UCSD-AML1 (cell line): ENCODE measurements at regions not wholly inside any gene's neighbourhood (a gene's known extent, or its start where the extent isn't known, plus 50 kb on each side); places are given as distances from the start of the nearest gene placed in this dataset.

Experiments used
- DNase-seq: peaks from one replicate; lab custom pipeline; 2025; ENCODE audit not compliant: unreplicated experiment; lab: John Stamatoyannopoulos, UW

- no peak for DNase-seq
Measured at GRCh38 chr3:103706671-103707070, 1271.9 kb downstream of the ZPLD1 start.

GRCh38 chr3:103711670-103712069 is 1276.9 kb downstream of the ZPLD1 start:
- DNase-seq = no peak

GRCh38 chr3:103712320-103713008 is 1277.6 kb downstream of the ZPLD1 start:
- DNase-seq = no peak

- no peak for DNase-seq
Measured at GRCh38 chr3:103729547-103729946, 1294.7 kb downstream of the ZPLD1 start.

- DNase-seq = no peak
Measured at GRCh38 chr3:103730744-103731143, 1295.9 kb downstream of the ZPLD1 start.

GRCh38 chr3:103752986-103753385 is 1318.2 kb downstream of the ZPLD1 start:
- DNase-seq = no peak

GRCh38 chr3:103767635-103768034 is 1332.8 kb downstream of the ZPLD1 start:
- DNase-seq = no peak

- DNase-seq = no peak
Measured at GRCh38 chr3:103785017-103785416, 1350.2 kb downstream of the ZPLD1 start.

GRCh38 chr3:103785537-103785936 is 1350.7 kb downstream of the ZPLD1 start:
- DNase-seq = no peak

- no peak for DNase-seq
Measured at GRCh38 chr3:103786296-103786695, 1351.5 kb downstream of the ZPLD1 start.

- no peak for DNase-seq
Measured at GRCh38 chr3:103787164-103787871, 1352.5 kb downstream of the ZPLD1 start.

GRCh38 chr3:103787879-103788278 is 1353.1 kb downstream of the ZPLD1 start:
- no peak for DNase-seq

- no peak for DNase-seq
Measured at GRCh38 chr3:103791786-103792515, 1357.1 kb downstream of the ZPLD1 start.

- DNase-seq = no peak
Measured at GRCh38 chr3:103794656-103795055, 1359.8 kb downstream of the ZPLD1 start.

- no peak for DNase-seq
Measured at GRCh38 chr3:103796068-103796467, 1361.3 kb downstream of the ZPLD1 start.

- no peak for DNase-seq
Measured at GRCh38 chr3:103803787-103804186, 1369.0 kb downstream of the ZPLD1 start.

- DNase-seq = no peak
Measured at GRCh38 chr3:103810167-103810566, 1375.4 kb downstream of the ZPLD1 start.

GRCh38 chr3:103813955-103814354 is 1379.1 kb downstream of the ZPLD1 start:
- DNase-seq = no peak

GRCh38 chr3:103818398-103818797 is 1383.6 kb downstream of the ZPLD1 start:
- no peak for DNase-seq

- no peak for DNase-seq
Measured at GRCh38 chr3:103818800-103819199, 1384.0 kb downstream of the ZPLD1 start.

GRCh38 chr3:103825586-103825985 is 1390.8 kb downstream of the ZPLD1 start:
- DNase-seq = no peak

GRCh38 chr3:103829723-103830326 is 1395.0 kb downstream of the ZPLD1 start:
- DNase-seq = no peak
